Transverse colon (tissue), 4 donors: ENCODE measurements at regions not wholly inside any gene's neighbourhood (a gene's known extent, or its start where the extent isn't known, plus 50 kb on each side); places are given as distances from the start of the nearest gene placed in this dataset.

Experiments
- POLR2A ChIP-seq: fragments of 450-650 bp; IDR thresholded peaks from one replicate; pipeline ENCODE4 v1.6.1; 2016; ENCODE audit warnings: antibody characterized with exemption, mild to moderate bottlenecking, moderate library complexity
- POLR2AphosphoS5 ChIP-seq, 3 donors: sonication (generic); formaldehyde crosslinking; IDR thresholded peaks; one replicate each; pipeline ENCODE4 v1.6.1; 2016; ENCODE audit warnings: antibody characterized with exemption in 3 of 3
- TF ChIP-seq, protein P1 (sequence below), 5 experiments: fragments of 200-600 bp in 3 of 5; fragments of 450-650 bp in 2 of 5; sonication (generic) in 3 of 5; IDR thresholded peaks; 1 replicate in 2 of 5; 2 replicates in 3 of 5; pipeline ENCODE4 v1.5.1; 2016 to 2017; ENCODE audit warnings: antibody characterized with exemption in 5 of 5, inconsistent platforms in 3 of 5, mild to moderate bottlenecking in 2 of 5, moderate library complexity in 1 of 5

DNA sequence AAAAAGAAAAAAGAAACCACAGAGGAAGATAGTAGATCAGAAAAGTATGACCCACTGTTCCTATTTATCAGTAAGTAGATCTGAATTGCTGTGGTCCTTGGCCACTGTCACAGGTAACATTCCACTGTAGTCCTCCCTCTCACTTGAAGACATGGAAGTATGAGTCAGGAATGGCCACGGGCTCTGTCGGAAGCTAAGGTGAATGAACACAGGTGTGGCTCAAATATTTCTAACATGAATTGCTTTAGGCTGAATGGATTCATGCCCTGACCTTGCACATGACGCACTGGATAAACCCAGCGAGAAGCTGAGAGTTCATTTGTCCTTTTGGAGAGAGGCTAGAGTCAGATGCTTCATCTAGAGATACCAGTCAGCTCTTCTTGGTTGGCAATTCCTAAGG, 224.5 kb upstream of the SP8 start:
- TF ChIP-seq, protein P1, sequence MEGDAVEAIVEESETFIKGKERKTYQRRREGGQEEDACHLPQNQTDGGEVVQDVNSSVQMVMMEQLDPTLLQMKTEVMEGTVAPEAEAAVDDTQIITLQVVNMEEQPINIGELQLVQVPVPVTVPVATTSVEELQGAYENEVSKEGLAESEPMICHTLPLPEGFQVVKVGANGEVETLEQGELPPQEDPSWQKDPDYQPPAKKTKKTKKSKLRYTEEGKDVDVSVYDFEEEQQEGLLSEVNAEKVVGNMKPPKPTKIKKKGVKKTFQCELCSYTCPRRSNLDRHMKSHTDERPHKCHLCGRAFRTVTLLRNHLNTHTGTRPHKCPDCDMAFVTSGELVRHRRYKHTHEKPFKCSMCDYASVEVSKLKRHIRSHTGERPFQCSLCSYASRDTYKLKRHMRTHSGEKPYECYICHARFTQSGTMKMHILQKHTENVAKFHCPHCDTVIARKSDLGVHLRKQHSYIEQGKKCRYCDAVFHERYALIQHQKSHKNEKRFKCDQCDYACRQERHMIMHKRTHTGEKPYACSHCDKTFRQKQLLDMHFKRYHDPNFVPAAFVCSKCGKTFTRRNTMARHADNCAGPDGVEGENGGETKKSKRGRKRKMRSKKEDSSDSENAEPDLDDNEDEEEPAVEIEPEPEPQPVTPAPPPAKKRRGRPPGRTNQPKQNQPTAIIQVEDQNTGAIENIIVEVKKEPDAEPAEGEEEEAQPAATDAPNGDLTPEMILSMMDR (IDR thresholded peaks at IDR 0.05), result no peak
- no peak for TF ChIP-seq POLR2AphosphoS5 (IDR thresholded peaks at IDR 0.05)
- TF ChIP-seq POLR2A, result no peak
